Activated T-cell treated with anti-CD3 and anti-CD28 coated beads for 48 hours (primary cell): ENCODE measurements at regions not wholly inside any gene's neighbourhood (a gene's known extent, or its start where the extent isn't known, plus 50 kb on each side); places are given as distances from the start of the nearest gene placed in this dataset.

Experiments
- DNase-seq: peaks from one replicate; pipeline ENCODE4 v3.0.0-alpha.2; 2020; ENCODE audit warnings: low read depth

- DNase-seq = no peak
Measured at GRCh38 chr3:28901018-28901417, 379.9 kb upstream of the RBMS3 start.

- no peak for DNase-seq
Measured at GRCh38 chr3:28903171-28903601, 377.7 kb upstream of the RBMS3 start.

GRCh38 chr3:28905798-28906197, 375.1 kb upstream of the RBMS3 start:
- no peak for DNase-seq

GRCh38 chr3:28906561-28907310, 374.1 kb upstream of the RBMS3 start:
- DNase-seq = no peak

- no peak for DNase-seq
Measured at GRCh38 chr3:28907616-28908015, 373.3 kb upstream of the RBMS3 start.

- no peak for DNase-seq
Measured at GRCh38 chr3:28912120-28912885, 368.6 kb upstream of the RBMS3 start.

- DNase-seq = no peak
Measured at GRCh38 chr3:28915741-28916500, 364.9 kb upstream of the RBMS3 start.

GRCh38 chr3:28916713-28917499, 364.0 kb upstream of the RBMS3 start:
- DNase-seq = no peak

GRCh38 chr3:28917895-28918475, 362.9 kb upstream of the RBMS3 start:
- no peak for DNase-seq

- DNase-seq = no peak
Measured at GRCh38 chr3:28922376-28922775, 358.5 kb upstream of the RBMS3 start.

- no peak for DNase-seq
Measured at GRCh38 chr3:28923994-28924393, 356.9 kb upstream of the RBMS3 start.

GRCh38 chr3:28924744-28925360, 356.0 kb upstream of the RBMS3 start:
- DNase-seq = no peak

- DNase-seq = no peak
Measured at GRCh38 chr3:28933337-28933736, 347.5 kb upstream of the RBMS3 start.

GRCh38 chr3:28934126-28934813, 346.6 kb upstream of the RBMS3 start:
- DNase-seq = no peak

- no peak for DNase-seq
Measured at GRCh38 chr3:28935146-28935545, 345.7 kb upstream of the RBMS3 start.

- DNase-seq = no peak
Measured at GRCh38 chr3:28936154-28936553, 344.7 kb upstream of the RBMS3 start.

- DNase-seq = no peak
Measured at GRCh38 chr3:28940530-28940929, 340.3 kb upstream of the RBMS3 start.

- no peak for DNase-seq
Measured at GRCh38 chr3:28940994-28941393, 339.9 kb upstream of the RBMS3 start.

GRCh38 chr3:28947061-28947460, 333.8 kb upstream of the RBMS3 start:
- no peak for DNase-seq

GRCh38 chr3:28947751-28948150, 333.1 kb upstream of the RBMS3 start:
- no peak for DNase-seq

- no peak for DNase-seq
Measured at GRCh38 chr3:28948685-28949084, 332.2 kb upstream of the RBMS3 start.
